B cell (primary cell): ENCODE measurements at regions not wholly inside any gene's neighbourhood (a gene's known extent, or its start where the extent isn't known, plus 50 kb on each side); places are given as distances from the start of the nearest gene placed in this dataset.

Source experiments
- ATAC-seq: fragments of 200-7000 bp; cut with Tn5 transposase; one replicate; pipeline ENCODE4 v1.10.0; 2021; ENCODE audit warnings: low read depth, mild to moderate bottlenecking, moderate number of reproducible peaks, moderate library complexity
- CTCF ChIA-PET: fragments of 350-600 bp; sonication (Branson Sonifier 250); formaldehyde crosslinking; loops from one replicate; lab custom pipeline; 2021; ENCODE audit warnings: antibody characterized with exemption, inconsistent platforms; lab: Charles Lee
- POLR2A ChIA-PET: fragments of 350-600 bp; sonication (Branson Sonifier 250); formaldehyde crosslinking; loops from one replicate; lab custom pipeline; 2021; ENCODE audit warnings: antibody characterized with exemption; lab: Charles Lee
- DNase-seq: peaks from one replicate; pipeline ENCODE4 v3.0.0; 2013
- H2AFZ ChIP-seq: 2 replicates; pipeline ENCODE4 v1.6.1; 2012; ENCODE audit warnings: mild to moderate bottlenecking, low read depth, low read length; ENCODE audit not compliant: insufficient read depth, poor library complexity, severe bottlenecking
- H3K27ac ChIP-seq, 2 donors: 1 replicate in 1 of 2; 2 replicates in 1 of 2; pipeline ENCODE4 v1.5.1; 2012 to 2013; ENCODE audit warnings: low read length in 2 of 2, mild to moderate bottlenecking in 2 of 2, moderate library complexity in 1 of 2
- H3K27me3 ChIP-seq, 4 experiments: fragments of 200-600 bp in 1 of 4; sonication (generic) in 1 of 4; replicated peaks in 1 of 4; 1 replicate in 2 of 4; 2 replicates in 2 of 4; pipeline versions ENCODE4 v1.6.1 to v1.7.0; 2013 to 2016; ENCODE audit warnings: low read length in 3 of 4, mild to moderate bottlenecking in 2 of 4, mixed read lengths in 1 of 4, moderate library complexity in 1 of 4; ENCODE audit not compliant: insufficient read depth in 4 of 4, control insufficient read depth in 3 of 4; ENCODE audit errors: control extremely low read depth in 1 of 4
- H3K36me3 ChIP-seq, 2 experiments: replicated peaks in 1 of 2; 1 replicate in 1 of 2; 2 replicates in 1 of 2; pipeline versions ENCODE4 v1.6.1 to v1.7.1; 2013; ENCODE audit warnings: low read length in 1 of 2; ENCODE audit not compliant: insufficient read depth in 2 of 2, control insufficient read depth in 1 of 2; ENCODE audit errors: control extremely low read depth in 1 of 2, extremely low read depth in 1 of 2
- H3K4me1 ChIP-seq, 2 donors: fragments of 200-600 bp in 1 of 2; sonication (generic) in 1 of 2; 1 replicate in 1 of 2; 2 replicates in 1 of 2; pipeline versions ENCODE4 v1.5.1 to v1.6.1; 2013 to 2017; ENCODE audit warnings: low read length in 2 of 2; ENCODE audit not compliant: control insufficient read depth in 2 of 2, insufficient read depth in 2 of 2
- H3K4me2 ChIP-seq: replicated peaks from 2 replicates; pipeline ENCODE3; 2012; ENCODE audit warnings: mild to moderate bottlenecking, low read depth, low read length; ENCODE audit not compliant: poor library complexity, severe bottlenecking
- H3K4me3 ChIP-seq, 5 experiments: fragments of 200-600 bp in 1 of 5; sonication (generic) in 1 of 5; 1 replicate in 3 of 5; 2 replicates in 2 of 5; pipeline versions ENCODE4 v1.5.1 to v1.7.0; 2011 to 2016; ENCODE audit warnings: low read length in 4 of 5, mild to moderate bottlenecking in 4 of 5, low read depth in 2 of 5, control low read depth in 1 of 5, moderate library complexity in 1 of 5; ENCODE audit not compliant: insufficient read depth in 1 of 5; ENCODE audit errors: control extremely low read depth in 1 of 5, extremely low read depth in 1 of 5
- H3K79me2 ChIP-seq: fragments of 200-600 bp; sonication (generic); one replicate; pipeline ENCODE4 v1.6.0; 2016; ENCODE audit warnings: low read length; ENCODE audit not compliant: control insufficient read depth, insufficient read depth
- H3K9ac ChIP-seq: fragments of 200-600 bp; sonication (generic); 2 replicates; pipeline ENCODE4 v1.6.1; 2017; ENCODE audit warnings: mild to moderate bottlenecking, low read length, moderate library complexity
- H3K9me3 ChIP-seq, 3 donors: one replicate each; pipeline versions ENCODE4 v1.6.1 to v1.7.1; 2013; ENCODE audit warnings: low read length in 2 of 3; ENCODE audit not compliant: control insufficient read depth in 2 of 3, insufficient read depth in 1 of 3; ENCODE audit errors: control extremely low read depth in 1 of 3
- H4K20me1 ChIP-seq: 2 replicates; pipeline ENCODE4 v1.6.0; 2012; ENCODE audit warnings: mild to moderate bottlenecking, low read length; ENCODE audit not compliant: insufficient read depth, control insufficient read depth, poor library complexity, severe bottlenecking
- H3K27ac Mint-ChIP-seq: one replicate; pipeline ENCODE4 v1.8.0; 2021; ENCODE audit warnings: mixed read lengths
- H3K27me3 Mint-ChIP-seq: one replicate; pipeline ENCODE4 v1.8.0; 2021; ENCODE audit warnings: mixed read lengths
- H3K4me1 Mint-ChIP-seq: one replicate; pipeline ENCODE4 v1.8.0; 2021; ENCODE audit warnings: mixed read lengths
- H3K4me3 Mint-ChIP-seq: one replicate; pipeline ENCODE4 v1.8.0; 2021; ENCODE audit warnings: mixed read lengths
- H3K9me3 Mint-ChIP-seq: one replicate; pipeline ENCODE4 v1.8.0; 2022; ENCODE audit warnings: mixed read lengths; ENCODE audit not compliant: insufficient read depth
- CTCF ChIP-seq: fragments of 200-600 bp; IDR thresholded peaks from one replicate; pipeline ENCODE4 v1.8.0; 2022; ENCODE audit warnings: antibody characterized with exemption, mild to moderate bottlenecking
- EZH2 ChIP-seq: IDR thresholded peaks from 2 replicates; pipeline ENCODE4 v1.6.1; 2012; ENCODE audit warnings: borderline replicate concordance, low read depth, mild to moderate bottlenecking, moderate library complexity, low read length; ENCODE audit not compliant: insufficient read depth, poor library complexity, severe bottlenecking
- WGBS: methylation state at CpG from one replicate; pipeline ENCODE4 v1.1.5; 2013; ENCODE audit warnings: missing lambda C conversion rate; ENCODE audit not compliant: insufficient coverage; 5-methylcytosine and 5-hydroxymethylcytosine counted together
- intact Hi-C: fragments of 100-400 bp; cut with micrococcal nuclease; formaldehyde crosslinking; loops from one replicate; pipeline ENCODE4 v1.10.0; 2022

DNA sequence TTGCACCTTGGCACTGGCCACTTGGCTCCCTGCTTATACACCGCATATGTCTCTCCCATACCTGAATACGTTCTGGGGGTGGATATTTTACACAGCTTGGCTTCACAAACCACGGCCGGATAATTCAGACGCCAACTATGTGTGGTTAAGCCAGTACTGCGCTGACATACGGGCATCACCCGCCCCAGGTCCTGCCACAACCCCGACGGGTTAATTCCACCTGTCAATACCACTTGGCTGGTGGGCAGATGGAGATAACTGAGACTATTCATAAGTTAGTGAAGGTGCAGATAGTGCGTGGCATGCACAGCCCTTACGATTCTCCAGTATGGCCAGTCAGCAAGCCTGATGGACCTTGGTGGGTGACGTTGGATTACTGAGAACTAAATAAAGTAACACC is 696.3 kb upstream of the AGA start:
- Histone ChIP-seq H2AFZ (no peak overlapping the region), H3K27me3 (no peaks in the 10 kb centered on the region), H3K9ac (no peak overlapping the region), H3K27ac (no peak overlapping the region), H4K20me1 (no peaks in the 10 kb centered on the region), H3K4me3 (no peak overlapping the region), H3K4me2 (no peak overlapping the region), H3K79me2 (no peaks in the 10 kb centered on the region), H3K9me3 (peaks cover 0 to 44% (median 0%) of the 10 kb centered on the region in 3 donors), H3K4me1 (no peaks in the 10 kb centered on the region), H3K36me3 (no peaks in the 10 kb centered on the region)
- ChIA-PET CTCF (no interaction called here), POLR2A (no interaction called here)
- TF ChIP-seq EZH2: no peak
- no peak for TF ChIP-seq CTCF
- Mint-ChIP-seq H3K27ac (no peak overlapping the region), H3K27me3 (no peaks in the 10 kb centered on the region), H3K4me3 (no peak overlapping the region), H3K4me1 (no peaks in the 10 kb centered on the region), H3K9me3 (peaks cover 3% of the 10 kb centered on the region)
- ATAC-seq: no peak
- intact Hi-C loops: no loop called here
- WGBS: 97% methylated on average over 6 of the region's 13 CpGs
- DNase-seq: no peak

GRCh38 chr4:178140326-178140915 is 698.2 kb upstream of the AGA start:
- Histone ChIP-seq H3K36me3 (no peaks in the 10 kb centered on the region), H4K20me1 (no peaks in the 10 kb centered on the region), H3K4me3 (no peak overlapping the region), H3K9ac (no peak overlapping the region), H3K27me3 (no peaks in the 10 kb centered on the region), H3K79me2 (no peaks in the 10 kb centered on the region), H3K9me3 (peaks cover 0 to 44% (median 0%) of the 10 kb centered on the region in 3 donors), H2AFZ (no peak overlapping the region), H3K27ac (no peak overlapping the region), H3K4me1 (no peaks in the 10 kb centered on the region), H3K4me2 (no peak overlapping the region)
- CTCF ChIA-PET: no interaction called here
- H3K4me3 Mint-ChIP-seq: no peak overlapping the region
- peaks cover 7% of the 10 kb centered on the region for H3K9me3 Mint-ChIP-seq
- POLR2A ChIA-PET: no interaction called here
- WGBS: 94% methylated on average over 10 of the region's 11 CpGs
- no peaks in the 10 kb centered on the region for H3K27me3 Mint-ChIP-seq
- no peak for DNase-seq
- intact Hi-C loops: no loop called here
- no peak for TF ChIP-seq EZH2
- TF ChIP-seq CTCF: no peak
- ATAC-seq: no peak
- H3K4me1 Mint-ChIP-seq: no peaks in the 10 kb centered on the region
- H3K27ac Mint-ChIP-seq: no peak overlapping the region
